ENCODE measurements at regions not wholly inside any gene's neighbourhood (a gene's known extent, or its start where the extent isn't known, plus 50 kb on each side); places are given as distances from the start of the nearest gene placed in this dataset.

DNA sequence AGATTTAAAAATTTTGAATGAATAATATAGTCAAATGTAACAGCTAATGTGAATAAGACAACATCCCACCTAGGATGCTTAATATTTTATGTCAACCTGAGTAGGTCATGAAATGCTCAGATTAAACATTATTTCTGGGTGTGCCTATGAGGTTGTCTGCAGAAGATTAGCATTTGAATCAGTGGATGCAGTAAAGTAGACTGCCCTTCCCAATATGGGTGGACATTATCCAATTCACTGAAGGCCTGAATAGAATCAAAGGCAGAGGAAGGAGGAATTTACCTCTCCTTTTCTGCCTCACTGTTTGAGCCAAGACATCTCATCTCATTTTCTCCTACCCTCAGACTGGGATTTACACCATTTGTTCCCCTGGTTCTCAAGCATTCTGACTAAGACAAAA is 1582.3 kb downstream of the EFNA5 start:
- TF ChIP-seq POLR2A (IDR thresholded peaks at IDR 0.05): no peak
- TF ChIP-seq, protein P1, sequence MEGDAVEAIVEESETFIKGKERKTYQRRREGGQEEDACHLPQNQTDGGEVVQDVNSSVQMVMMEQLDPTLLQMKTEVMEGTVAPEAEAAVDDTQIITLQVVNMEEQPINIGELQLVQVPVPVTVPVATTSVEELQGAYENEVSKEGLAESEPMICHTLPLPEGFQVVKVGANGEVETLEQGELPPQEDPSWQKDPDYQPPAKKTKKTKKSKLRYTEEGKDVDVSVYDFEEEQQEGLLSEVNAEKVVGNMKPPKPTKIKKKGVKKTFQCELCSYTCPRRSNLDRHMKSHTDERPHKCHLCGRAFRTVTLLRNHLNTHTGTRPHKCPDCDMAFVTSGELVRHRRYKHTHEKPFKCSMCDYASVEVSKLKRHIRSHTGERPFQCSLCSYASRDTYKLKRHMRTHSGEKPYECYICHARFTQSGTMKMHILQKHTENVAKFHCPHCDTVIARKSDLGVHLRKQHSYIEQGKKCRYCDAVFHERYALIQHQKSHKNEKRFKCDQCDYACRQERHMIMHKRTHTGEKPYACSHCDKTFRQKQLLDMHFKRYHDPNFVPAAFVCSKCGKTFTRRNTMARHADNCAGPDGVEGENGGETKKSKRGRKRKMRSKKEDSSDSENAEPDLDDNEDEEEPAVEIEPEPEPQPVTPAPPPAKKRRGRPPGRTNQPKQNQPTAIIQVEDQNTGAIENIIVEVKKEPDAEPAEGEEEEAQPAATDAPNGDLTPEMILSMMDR (IDR thresholded peaks at IDR 0.05): no peak
- no peak for TF ChIP-seq EP300 (IDR thresholded peaks at IDR 0.05)
